H1 (cell line): ENCODE measurements at regions not wholly inside any gene's neighbourhood (a gene's known extent, or its start where the extent isn't known, plus 50 kb on each side); places are given as distances from the start of the nearest gene placed in this dataset.

Source experiments
- CTCF ChIA-PET: fragments of 300-600 bp; sonication (Branson Sonifier 250); formaldehyde crosslinking; loops from one replicate; lab custom pipeline; 2021; ENCODE audit not compliant: partially characterized antibody; lab: Charles Lee
- POLR2A ChIA-PET: fragments of 300-600 bp; sonication (Branson Sonifier 250); formaldehyde crosslinking; loops from one replicate; lab custom pipeline; 2021; ENCODE audit warnings: inconsistent platforms; ENCODE audit not compliant: partially characterized antibody; lab: Charles Lee
- DNase-seq, 2 experiments: peaks; one replicate each; pipeline versions ENCODE4 v3.0.0 to v3.0.0-alpha.2; 2010 to 2022; ENCODE audit warnings: low spot score in 2 of 2, low read depth in 1 of 2, mixed read lengths in 1 of 2
- FAIRE-seq: peaks from 2 replicates; lab custom pipeline; 2011; peaks lifted over from hg19 to GRCh38; lab: Jason Lieb, UNC
- H2AFZ ChIP-seq: 2 replicates; pipeline ENCODE4 v1.8.1; 2012; ENCODE audit warnings: low read length, inconsistent platforms
- H2AK5ac ChIP-seq: 2 replicates; pipeline ENCODE4 v1.6.1; 2013; ENCODE audit warnings: low read depth, low read length
- H2BK120ac ChIP-seq: replicated peaks from 2 replicates; pipeline ENCODE3; 2013; ENCODE audit warnings: low read depth, low read length, inconsistent platforms
- H2BK12ac ChIP-seq: 2 replicates; pipeline ENCODE4 v1.6.1; 2013; ENCODE audit warnings: low read depth, low read length
- H2BK15ac ChIP-seq: 2 replicates; pipeline ENCODE4 v1.6.1; 2013; ENCODE audit warnings: low read length
- H2BK20ac ChIP-seq: 2 replicates; pipeline ENCODE4 v1.6.1; 2013; ENCODE audit warnings: low read length
- H2BK5ac ChIP-seq: 2 replicates; pipeline ENCODE4 v1.6.1; 2013; ENCODE audit warnings: low read depth, low read length
- H3K14ac ChIP-seq: 2 replicates; pipeline ENCODE4 v1.6.1; 2013; ENCODE audit warnings: inconsistent platforms; ENCODE audit not compliant: insufficient read length
- H3K18ac ChIP-seq: 2 replicates; pipeline ENCODE4 v1.6.1; 2013; ENCODE audit warnings: low read length; ENCODE audit errors: extremely low read depth
- H3K23ac ChIP-seq: 2 replicates; pipeline ENCODE4 v1.6.1; 2013; ENCODE audit warnings: inconsistent platforms; ENCODE audit not compliant: insufficient read length
- H3K23me2 ChIP-seq: 2 replicates; pipeline ENCODE4 v1.6.1; 2013; ENCODE audit warnings: low read depth, low read length
- H3K27ac ChIP-seq: 2 replicates; pipeline ENCODE4 v1.6.1; 2011; ENCODE audit warnings: low read depth, low read length, inconsistent platforms
- H3K27me3 ChIP-seq, 4 experiments: replicated peaks in 1 of 4; 1 replicate in 1 of 4; 2 replicates in 3 of 4; pipeline versions ENCODE4 v1.6.1 to v1.8.1; 2011 to 2013; ENCODE audit warnings: low read length in 3 of 4, mild to moderate bottlenecking in 3 of 4, inconsistent platforms in 2 of 4, mixed read lengths in 2 of 4, moderate library complexity in 1 of 4; ENCODE audit not compliant: control insufficient read depth in 3 of 4, insufficient read depth in 3 of 4; ENCODE audit errors: extremely low read depth in 1 of 4
- H3K36me3 ChIP-seq, 4 experiments: 2 replicates each; pipeline versions ENCODE4 v1.6.1 to v1.8.1; 2011 to 2013; ENCODE audit warnings: mild to moderate bottlenecking in 4 of 4, low read length in 3 of 4, moderate library complexity in 2 of 4, control low read depth in 1 of 4, inconsistent platforms in 1 of 4; ENCODE audit not compliant: insufficient read depth in 4 of 4, control insufficient read depth in 2 of 4
- H3K4ac ChIP-seq: replicated peaks from 2 replicates; pipeline ENCODE3; 2013; ENCODE audit warnings: low read length, low read depth, mixed read lengths, inconsistent platforms; ENCODE audit not compliant: insufficient read length
- H3K4me1 ChIP-seq, 4 experiments: replicated peaks in 1 of 4; 1 replicate in 1 of 4; 2 replicates in 3 of 4; pipeline versions ENCODE4 v1.6.1 to v1.8.1; 2011 to 2013; ENCODE audit warnings: low read length in 3 of 4, inconsistent platforms in 2 of 4, mixed read lengths in 1 of 4; ENCODE audit not compliant: insufficient read depth in 4 of 4, control insufficient read depth in 3 of 4
- H3K4me2 ChIP-seq, 2 experiments: 2 replicates each; pipeline versions ENCODE4 v1.6.1 to v1.8.1; 2011 to 2013; ENCODE audit warnings: low read depth in 2 of 2, low read length in 2 of 2, control low read depth in 1 of 2, inconsistent platforms in 1 of 2, mild to moderate bottlenecking in 1 of 2; ENCODE audit not compliant: insufficient read depth in 1 of 2
- H3K4me3 ChIP-seq, 4 experiments: fragments of 200-600, 300-600 bp in 1 of 4; sonication (generic), shearing (Covaris generic), sonication (Bioruptor Twin) in 1 of 4; 2 replicates each; pipeline versions ENCODE4 v1.5.1 to v1.8.1; 2011 to 2016; ENCODE audit warnings: low read length in 4 of 4, low read depth in 3 of 4, control low read depth in 2 of 4, inconsistent platforms in 2 of 4, mild to moderate bottlenecking in 2 of 4, mixed read lengths in 1 of 4, moderate library complexity in 1 of 4; ENCODE audit not compliant: insufficient read depth in 2 of 4; ENCODE audit errors: extremely low read depth in 1 of 4
- H3K56ac ChIP-seq: replicated peaks from 2 replicates; pipeline ENCODE3; 2013; ENCODE audit warnings: low read depth, mild to moderate bottlenecking, mixed read lengths, low read length, inconsistent platforms; ENCODE audit not compliant: insufficient read length
- H3K79me1 ChIP-seq: 2 replicates; pipeline ENCODE4 v1.6.1; 2013; ENCODE audit warnings: low read depth, low read length, control low read depth
- H3K79me2 ChIP-seq, 2 experiments: 2 replicates each; pipeline versions ENCODE4 v1.6.1 to v1.8.1; 2012 to 2013; ENCODE audit warnings: low read length in 2 of 2, mild to moderate bottlenecking in 2 of 2, inconsistent platforms in 1 of 2; ENCODE audit not compliant: insufficient read depth in 2 of 2, control insufficient read depth in 1 of 2
- H3K9ac ChIP-seq, 4 experiments: replicated peaks in 1 of 4; 1 replicate in 1 of 4; 2 replicates in 3 of 4; pipeline versions ENCODE4 v1.6.1 to v1.8.1; 2011 to 2013; ENCODE audit warnings: low read depth in 3 of 4, low read length in 3 of 4, control low read depth in 2 of 4, mild to moderate bottlenecking in 2 of 4, moderate library complexity in 2 of 4, inconsistent platforms in 1 of 4; ENCODE audit errors: extremely low read depth in 1 of 4
- H3K9me3 ChIP-seq, 2 experiments: 2 replicates each; pipeline versions ENCODE4 v1.6.1 to v1.8.1; 2012 to 2013; ENCODE audit warnings: mild to moderate bottlenecking in 2 of 2, moderate library complexity in 2 of 2, control low read depth in 1 of 2, inconsistent platforms in 1 of 2, low read depth in 1 of 2, low read length in 1 of 2, mixed read lengths in 1 of 2; ENCODE audit not compliant: insufficient read depth in 2 of 2
- H4K20me1 ChIP-seq, 2 experiments: replicated peaks in 1 of 2; 2 replicates each; pipeline versions ENCODE3 to v1.8.1; 2011 to 2013; ENCODE audit warnings: inconsistent platforms in 2 of 2, low read length in 2 of 2, mild to moderate bottlenecking in 1 of 2; ENCODE audit not compliant: insufficient read depth in 2 of 2, control insufficient read depth in 1 of 2
- H4K5ac ChIP-seq: 2 replicates; pipeline ENCODE4 v1.6.1; 2013; ENCODE audit warnings: low read length, low read depth, mixed read lengths, inconsistent platforms; ENCODE audit not compliant: insufficient read length
- H4K8ac ChIP-seq: 2 replicates; pipeline ENCODE4 v1.8.0; 2013; ENCODE audit warnings: mild to moderate bottlenecking, moderate library complexity, low read length, inconsistent platforms; ENCODE audit not compliant: insufficient read depth; ENCODE audit errors: extremely low read depth
- H4K91ac ChIP-seq: replicated peaks from 2 replicates; pipeline ENCODE3; 2013; ENCODE audit warnings: low read length, mixed read lengths, inconsistent platforms; ENCODE audit not compliant: insufficient read length
- BACH1 ChIP-seq: IDR thresholded peaks from 2 replicates; pipeline ENCODE4 v1.6.1; 2012; ENCODE audit warnings: low read length, improper control_type of control experiment
- CREB1 ChIP-seq: IDR thresholded peaks from 2 replicates; pipeline ENCODE4 v1.6.1; 2012; ENCODE audit warnings: inconsistent platforms
- CTCF ChIP-seq, 3 experiments: IDR thresholded peaks; 1 replicate in 2 of 3; 2 replicates in 1 of 3; pipeline versions ENCODE4 v1.5.1 to v1.6.1; 2011; ENCODE audit warnings: low read length in 3 of 3, mild to moderate bottlenecking in 3 of 3, inconsistent platforms in 2 of 3, low read depth in 1 of 3, moderate library complexity in 1 of 3; ENCODE audit not compliant: insufficient read depth in 1 of 3; ENCODE audit errors: control extremely low read depth in 1 of 3
- EZH2 ChIP-seq: fragments of 200-600 bp; sonication (generic); IDR thresholded peaks from 2 replicates; pipeline ENCODE4 v1.7.1; 2012; ENCODE audit warnings: low read depth, mild to moderate bottlenecking, moderate library complexity, low read length, inconsistent platforms; ENCODE audit not compliant: severe bottlenecking
- RAD21 ChIP-seq, 2 experiments: IDR thresholded peaks in 1 of 2; conservative IDR thresholded peaks in 1 of 2; 2 replicates each; pipeline ENCODE4 v1.6.1; 2011; ENCODE audit warnings: low read depth in 2 of 2, low read length in 2 of 2, improper control_type of control experiment in 1 of 2, inconsistent platforms in 1 of 2, mild to moderate bottlenecking in 1 of 2, moderate library complexity in 1 of 2
- WGBS, 2 experiments: shearing (Covaris generic) in 1 of 2; methylation state at CpG; one replicate each; pipeline versions ENCODE4 v1.1.6 to v1.1.7; 2013 to 2015; ENCODE audit warnings: low lambda C conversion rate in 2 of 2, mixed read lengths in 2 of 2, inconsistent platforms in 1 of 2, low coverage in 1 of 2, missing lambda C conversion rate in 1 of 2; ENCODE audit not compliant: insufficient replicate concordance in 2 of 2, insufficient coverage in 1 of 2, insufficient read length in 1 of 2; ENCODE audit errors: extremely low coverage in 1 of 2, missing lambda C conversion rate in 1 of 2; 5-methylcytosine and 5-hydroxymethylcytosine counted together

GRCh38 chr11:36818410-36818809 lies 220.4 kb upstream of the RAG2 start:
- ChIA-PET POLR2A (no interaction called here), CTCF (interaction anchor here (0.5 to 5.4 kb wide), 22 partner anchors 8 to 1611 kb away, joined by 3 to 22 read pairs (median 4); no protein-coding TSS in a partner anchor)
- H2AK5ac ChIP-seq = no peak overlapping the region
- no peaks in the 10 kb centered on the region for H3K36me3 ChIP-seq
- H3K79me1 ChIP-seq = no peaks in the 10 kb centered on the region
- no peak overlapping the region for H3K9ac ChIP-seq
- DNase-seq (peak in 1 of 2 experiments; percentile 76), FAIRE-seq (peak; percentile 55)
- no peak overlapping the region for H3K4me2 ChIP-seq
- 84% methylated on average over 2 of the region's 2 CpGs; no CpG with 5 or more reads in 1 of the 2 experiments for WGBS, 2 experiments
- H4K8ac ChIP-seq = no peak overlapping the region
- no peak overlapping the region for H3K4me3 ChIP-seq
- H3K4me1 ChIP-seq = no peaks in the 10 kb centered on the region
- no peak overlapping the region for H3K18ac ChIP-seq
- H3K56ac ChIP-seq = no peak overlapping the region
- no peaks in the 10 kb centered on the region for H3K79me2 ChIP-seq
- no peak overlapping the region for H4K5ac ChIP-seq
- H2BK5ac ChIP-seq = no peak overlapping the region
- no peaks in the 10 kb centered on the region; the same call in 1 of the 2 replicates for H3K23me2 ChIP-seq
- H4K20me1 ChIP-seq = no peaks in the 10 kb centered on the region
- no peaks in the 10 kb centered on the region for H3K27me3 ChIP-seq
- no peak overlapping the region for H3K14ac ChIP-seq
- H2BK12ac ChIP-seq = no peak overlapping the region
- no peak overlapping the region for H3K23ac ChIP-seq
- H4K91ac ChIP-seq = no peak overlapping the region
- H2BK20ac ChIP-seq = no peak overlapping the region
- H3K9me3 ChIP-seq = no peaks in the 10 kb centered on the region; a peak in 1 of 4 replicates
- H3K27ac ChIP-seq = no peak overlapping the region
- TF ChIP-seq BACH1 = no peak
- no peak for TF ChIP-seq CREB1
- TF ChIP-seq CTCF (IDR thresholded peaks at IDR 0.05; ENCODE audit: control extremely low read depth in 1 of 3, insufficient read depth in 1 of 3, low read depth in 1 of 3, low read length in 3 of 3) = peak; percentile 62 to 69 (median 64)
- peak; percentile 43 to 58 for TF ChIP-seq RAD21 (IDR thresholded peaks at IDR 0.05 in 1 of 2, conservative IDR thresholded peaks at IDR 0.05 in 1 of 2; ENCODE audit: low read depth in 2 of 2, low read length in 2 of 2)
- TF ChIP-seq EZH2 = no peak
- no peak overlapping the region for H2BK15ac ChIP-seq
- H2BK120ac ChIP-seq = no peak overlapping the region
- H2AFZ ChIP-seq = peak overlapping the region; percentile 83; the same call in 1 of the 2 replicates
- no peak overlapping the region for H3K4ac ChIP-seq
